ENCODE measurements at regions not wholly inside any gene's neighbourhood (a gene's known extent, or its start where the extent isn't known, plus 50 kb on each side); places are given as distances from the start of the nearest gene placed in this dataset.

- no peaks in the 10 kb centered on the region for H3K36me3 ChIP-seq
- no peak for TF ChIP-seq CTCF (IDR thresholded peaks at IDR 0.05)
- no peak for TF ChIP-seq POLR2AphosphoS5 (IDR thresholded peaks at IDR 0.05)
- no peak for TF ChIP-seq EP300 (IDR thresholded peaks at IDR 0.05)
- no peak for TF ChIP-seq POLR2A (IDR thresholded peaks at IDR 0.05)
- intact Hi-C loops (cut with DNase I; ENCODE audit: low total_unique reads), result no loop called here
- no peaks in the 10 kb centered on the region for H3K9me3 ChIP-seq
- H3K27ac ChIP-seq, result no peak overlapping the region
- H3K4me3 ChIP-seq, result no peak overlapping the region
- WGBS, 5 donors, result 68 to 95% (median 89%) methylated on average over 2 of the region's 2 CpGs
- H3K4me1 ChIP-seq, result no peaks in the 10 kb centered on the region
- H3K27me3 ChIP-seq, result no peaks in the 10 kb centered on the region
- DNase-seq, result no peak
Measured at GRCh38 chr1:232878086-232878485, 72.3 kb upstream of the NTPCR start.

- no peaks in the 10 kb centered on the region for H3K27me3 ChIP-seq
- intact Hi-C loops (cut with DNase I; ENCODE audit: low total_unique reads), result no loop called here
- WGBS, 5 donors, result 47 to 59% (median 48%) methylated on average over 3 of the region's 3 CpGs
- H3K4me3 ChIP-seq, result no peak overlapping the region
- H3K9me3 ChIP-seq, result no peaks in the 10 kb centered on the region
- no peak overlapping the region for H3K27ac ChIP-seq
- DNase-seq, result peak; percentile 28 to 62
- no peak for TF ChIP-seq EP300 (IDR thresholded peaks at IDR 0.05)
- TF ChIP-seq POLR2AphosphoS5 (IDR thresholded peaks at IDR 0.05), result no peak
- no peak for TF ChIP-seq POLR2A (IDR thresholded peaks at IDR 0.05)
- peak in 2 of 7 experiments; percentile 9 to 32 for TF ChIP-seq CTCF (IDR thresholded peaks at IDR 0.05)
- H3K4me1 ChIP-seq, result no peaks in the 10 kb centered on the region
- no peaks in the 10 kb centered on the region for H3K36me3 ChIP-seq
Measured at GRCh38 chr1:232880354-232880753, 70.1 kb upstream of the NTPCR start.

- Histone ChIP-seq H3K4me1 (no peaks in the 10 kb centered on the region), H3K27ac (no peak overlapping the region), H3K27me3 (no peaks in the 10 kb centered on the region), H3K9me3 (no peaks in the 10 kb centered on the region), H3K4me3 (no peak overlapping the region), H3K36me3 (no peaks in the 10 kb centered on the region)
- 86 to 96% (median 92%) methylated on average over 4 of the region's 4 CpGs for WGBS, 5 donors
- DNase-seq, result no peak
- intact Hi-C loops (cut with DNase I; ENCODE audit: low total_unique reads), result no loop called here
- TF ChIP-seq CTCF (IDR thresholded peaks at IDR 0.05), result no peak
- TF ChIP-seq POLR2A (IDR thresholded peaks at IDR 0.05), result no peak
- no peak for TF ChIP-seq POLR2AphosphoS5 (IDR thresholded peaks at IDR 0.05)
Measured at GRCh38 chr1:232883992-232884661, 66.3 kb upstream of the NTPCR start.

- H3K27me3 ChIP-seq, result no peaks in the 10 kb centered on the region
- WGBS, 5 donors, result 59 to 80% (median 69%) methylated on average over 2 of the region's 2 CpGs
- H3K4me1 ChIP-seq, result no peaks in the 10 kb centered on the region
- H3K4me3 ChIP-seq, result no peak overlapping the region
- H3K27ac ChIP-seq, result no peak overlapping the region
- no peaks in the 10 kb centered on the region for H3K9me3 ChIP-seq
- DNase-seq, result no peak
- intact Hi-C loops (cut with DNase I; ENCODE audit: low total_unique reads), result no loop called here
- TF ChIP-seq EP300 (IDR thresholded peaks at IDR 0.05), result no peak
- TF ChIP-seq POLR2A (IDR thresholded peaks at IDR 0.05), result no peak
- TF ChIP-seq CTCF (IDR thresholded peaks at IDR 0.05), result no peak
- TF ChIP-seq POLR2AphosphoS5 (IDR thresholded peaks at IDR 0.05), result no peak
- no peaks in the 10 kb centered on the region for H3K36me3 ChIP-seq
Measured at GRCh38 chr1:232886271-232886670, 64.1 kb upstream of the NTPCR start.
